ENCODE measurements at regions not wholly inside any gene's neighbourhood (a gene's known extent, or its start where the extent isn't known, plus 50 kb on each side); places are given as distances from the start of the nearest gene placed in this dataset.

DNA sequence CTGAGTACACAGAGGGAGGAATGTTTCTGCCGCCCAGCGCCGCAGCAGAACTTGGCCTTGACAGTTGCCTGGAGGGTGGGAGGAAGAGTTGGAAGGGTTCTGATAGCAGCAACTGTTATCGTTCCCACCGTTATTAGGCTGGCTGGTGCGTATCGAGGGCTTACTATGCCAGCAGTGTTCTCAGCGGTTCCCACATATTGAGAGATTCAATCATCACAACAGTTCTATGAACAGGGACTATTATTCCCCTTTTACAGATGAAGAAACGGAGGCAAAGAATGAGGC is 380.1 kb upstream of the SULF2 start:
- TF ChIP-seq, protein P1, sequence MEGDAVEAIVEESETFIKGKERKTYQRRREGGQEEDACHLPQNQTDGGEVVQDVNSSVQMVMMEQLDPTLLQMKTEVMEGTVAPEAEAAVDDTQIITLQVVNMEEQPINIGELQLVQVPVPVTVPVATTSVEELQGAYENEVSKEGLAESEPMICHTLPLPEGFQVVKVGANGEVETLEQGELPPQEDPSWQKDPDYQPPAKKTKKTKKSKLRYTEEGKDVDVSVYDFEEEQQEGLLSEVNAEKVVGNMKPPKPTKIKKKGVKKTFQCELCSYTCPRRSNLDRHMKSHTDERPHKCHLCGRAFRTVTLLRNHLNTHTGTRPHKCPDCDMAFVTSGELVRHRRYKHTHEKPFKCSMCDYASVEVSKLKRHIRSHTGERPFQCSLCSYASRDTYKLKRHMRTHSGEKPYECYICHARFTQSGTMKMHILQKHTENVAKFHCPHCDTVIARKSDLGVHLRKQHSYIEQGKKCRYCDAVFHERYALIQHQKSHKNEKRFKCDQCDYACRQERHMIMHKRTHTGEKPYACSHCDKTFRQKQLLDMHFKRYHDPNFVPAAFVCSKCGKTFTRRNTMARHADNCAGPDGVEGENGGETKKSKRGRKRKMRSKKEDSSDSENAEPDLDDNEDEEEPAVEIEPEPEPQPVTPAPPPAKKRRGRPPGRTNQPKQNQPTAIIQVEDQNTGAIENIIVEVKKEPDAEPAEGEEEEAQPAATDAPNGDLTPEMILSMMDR (conservative IDR thresholded peaks at IDR 0.05; ENCODE audit: low read length) = no peak
- no peak for TF ChIP-seq EZH2phosphoT487 (IDR thresholded peaks at IDR 0.05; ENCODE audit: borderline replicate concordance)
